ENCODE measurements at regions not wholly inside any gene's neighbourhood (a gene's known extent, or its start where the extent isn't known, plus 50 kb on each side); places are given as distances from the start of the nearest gene placed in this dataset.

DNA sequence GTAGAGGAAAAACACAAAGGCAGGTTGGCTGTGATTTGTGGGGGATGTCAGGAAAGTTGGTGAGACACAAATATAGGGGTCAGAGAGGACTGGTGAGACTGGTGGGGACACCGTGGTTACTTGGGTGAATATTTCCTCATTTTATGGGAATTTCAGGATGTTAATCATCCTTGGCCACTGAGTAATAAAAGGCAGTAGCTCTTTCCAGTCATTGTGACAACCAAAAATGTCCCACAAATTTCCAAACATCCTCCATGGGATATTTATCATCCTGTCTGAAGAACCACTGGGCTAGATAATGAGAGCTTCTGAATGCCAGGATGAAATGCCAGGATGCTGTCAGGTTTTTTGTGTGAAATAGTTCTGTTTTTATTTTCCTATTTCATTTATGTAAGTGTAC is 374.1 kb downstream of the CD109 start:
- Histone ChIP-seq H3K79me1 (ENCODE audit: low read length) (no peaks in the 10 kb centered on the region), H2AK5ac (ENCODE audit: low read length) (no peak overlapping the region), H3K23ac (ENCODE audit: low read length) (no peak overlapping the region), H3K9ac (ENCODE audit: low read length) (no peak overlapping the region), H3K79me2 (ENCODE audit: control insufficient read depth, insufficient read depth, low read length, poor library complexity) (no peaks in the 10 kb centered on the region), H4K12ac (ENCODE audit: low read depth, low read length) (no peak overlapping the region), H3K14ac (ENCODE audit: low read length) (no peak overlapping the region), H3K18ac (ENCODE audit: low read length) (no peak overlapping the region), H3K4ac (ENCODE audit: low read depth, low read length) (no peak overlapping the region), H2BK5ac (ENCODE audit: low read depth, low read length, poor library complexity) (no peak overlapping the region), H2BK12ac (ENCODE audit: low read length) (no peak overlapping the region), H3K27me3 (ENCODE audit: insufficient read depth, low read length) (no peaks in the 10 kb centered on the region), H3K4me1 (ENCODE audit: control insufficient read depth in 1 of 2, insufficient read depth in 2 of 2, low read length in 2 of 2) (no peaks in the 10 kb centered on the region), H3K27ac (ENCODE audit: low read depth, low read length) (no peak overlapping the region), H3K4me2 (ENCODE audit: low read length) (no peak overlapping the region), H3K4me3 (ENCODE audit: low read depth, low read length) (no peak overlapping the region), H3K36me3 (ENCODE audit: control insufficient read depth in 1 of 2, insufficient read depth in 2 of 2, low read length in 2 of 2) (no peaks in the 10 kb centered on the region), H4K91ac (ENCODE audit: low read depth, low read length) (no peak overlapping the region), H4K8ac (ENCODE audit: low read depth, low read length) (no peak overlapping the region), H3K9me3 (ENCODE audit: insufficient read depth, low read depth, low read length) (no peaks in the 10 kb centered on the region), H2AFZ (ENCODE audit: insufficient read depth, low read length, poor library complexity) (no peak overlapping the region), H2BK120ac (ENCODE audit: insufficient read depth, low read length, poor library complexity) (no peak overlapping the region)
- no CpG with 5 or more reads among the region's 1 CpG for WGBS (ENCODE audit: extremely low coverage, insufficient coverage, insufficient read length)
- DNase-seq, result no peak

DNA sequence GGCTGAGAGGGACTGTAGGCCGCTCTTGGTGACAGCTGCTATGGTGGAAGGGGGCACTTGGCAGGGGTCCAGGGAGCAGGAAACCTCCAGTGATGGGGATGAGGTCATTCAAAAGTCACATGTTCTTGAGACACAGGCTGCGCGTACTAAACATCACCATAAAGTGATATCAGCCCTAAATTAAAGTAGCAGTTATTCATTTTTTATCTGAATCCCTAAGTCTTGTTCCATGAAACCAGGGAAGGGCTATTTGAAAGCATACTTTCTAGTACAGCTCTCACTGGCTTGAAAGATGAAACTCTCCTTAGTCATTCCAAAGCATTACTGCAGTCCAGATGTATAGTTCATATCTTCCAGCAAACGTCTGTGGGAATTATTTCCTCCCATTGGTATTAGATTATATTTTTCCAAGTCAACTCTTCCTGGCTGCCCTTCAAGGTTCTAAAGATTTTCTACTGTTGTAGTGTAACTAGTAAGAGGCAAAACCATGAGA is 373.1 kb downstream of the CD109 start:
- peak overlapping the region; percentile 40 for H3K23ac ChIP-seq (ENCODE audit: low read length)
- no peak for DNase-seq
- H4K12ac ChIP-seq (ENCODE audit: low read depth, low read length), result no peak overlapping the region
- no peak overlapping the region for H3K14ac ChIP-seq (ENCODE audit: low read length)
- no peak overlapping the region for H2BK12ac ChIP-seq (ENCODE audit: low read length)
- H3K4me3 ChIP-seq (ENCODE audit: low read depth, low read length), result no peak overlapping the region
- no peak overlapping the region for H3K27ac ChIP-seq (ENCODE audit: low read depth, low read length)
- H2BK120ac ChIP-seq (ENCODE audit: insufficient read depth, low read length, poor library complexity), result no peak overlapping the region
- H3K18ac ChIP-seq (ENCODE audit: low read length), result no peak overlapping the region
- H3K9me3 ChIP-seq (ENCODE audit: insufficient read depth, low read depth, low read length), result no peaks in the 10 kb centered on the region
- no peak overlapping the region for H3K9ac ChIP-seq (ENCODE audit: low read length)
- H3K4me1 ChIP-seq (ENCODE audit: control insufficient read depth in 1 of 2, insufficient read depth in 2 of 2, low read length in 2 of 2), result no peaks in the 10 kb centered on the region
- no CpG with 5 or more reads among the region's 4 CpGs for WGBS (ENCODE audit: extremely low coverage, insufficient coverage, insufficient read length)
- H2AFZ ChIP-seq (ENCODE audit: insufficient read depth, low read length, poor library complexity), result no peak overlapping the region
- no peak overlapping the region for H3K4me2 ChIP-seq (ENCODE audit: low read length)
- H4K91ac ChIP-seq (ENCODE audit: low read depth, low read length), result no peak overlapping the region
- H3K36me3 ChIP-seq (ENCODE audit: control insufficient read depth in 1 of 2, insufficient read depth in 2 of 2, low read length in 2 of 2), result no peaks in the 10 kb centered on the region
- H3K79me2 ChIP-seq (ENCODE audit: control insufficient read depth, insufficient read depth, low read length, poor library complexity), result no peaks in the 10 kb centered on the region
- H2AK5ac ChIP-seq (ENCODE audit: low read length), result no peak overlapping the region
- no peaks in the 10 kb centered on the region for H3K79me1 ChIP-seq (ENCODE audit: low read length)
- no peak overlapping the region for H4K8ac ChIP-seq (ENCODE audit: low read depth, low read length)
- H3K27me3 ChIP-seq (ENCODE audit: insufficient read depth, low read length), result no peaks in the 10 kb centered on the region
- H2BK5ac ChIP-seq (ENCODE audit: low read depth, low read length, poor library complexity), result no peak overlapping the region
- H3K4ac ChIP-seq (ENCODE audit: low read depth, low read length), result no peak overlapping the region

DNA sequence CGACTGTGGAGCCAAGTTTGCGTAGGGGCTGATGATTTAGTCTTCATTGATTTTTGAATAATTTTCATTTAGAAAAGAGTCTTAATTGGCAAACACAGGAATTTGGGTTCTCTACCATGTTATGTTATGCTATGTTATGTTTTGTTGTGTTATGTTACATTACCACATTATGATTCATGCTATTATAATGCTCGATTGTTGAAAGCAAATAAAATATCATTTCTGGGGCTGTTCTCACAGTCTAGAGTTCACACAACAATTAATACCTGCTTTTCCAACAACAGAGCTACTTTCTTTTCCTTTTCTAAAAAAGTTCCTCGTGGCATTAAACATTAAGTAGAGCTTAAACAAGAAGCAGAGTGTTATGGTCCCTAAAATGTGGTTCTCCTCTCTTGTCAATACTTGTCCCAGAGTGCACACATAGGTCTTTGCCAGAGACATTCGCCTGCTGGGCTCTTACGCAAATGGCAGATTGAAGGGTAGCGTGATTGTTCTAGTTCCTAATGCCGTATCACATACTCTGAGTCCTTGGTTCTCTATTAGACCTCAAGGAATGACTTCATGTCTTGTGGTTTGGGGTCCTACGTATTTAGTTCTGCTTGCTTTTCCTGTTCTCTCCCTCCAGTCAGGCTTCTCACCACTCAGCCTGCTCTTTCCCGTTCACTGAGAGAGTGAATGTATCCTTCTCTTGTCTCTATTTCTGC is 370.3 kb downstream of the CD109 start:
- no peak overlapping the region for H2BK5ac ChIP-seq (ENCODE audit: low read depth, low read length, poor library complexity)
- WGBS (ENCODE audit: extremely low coverage, insufficient coverage, insufficient read length), result no CpG with 5 or more reads among the region's 10 CpGs
- no peak overlapping the region for H2BK120ac ChIP-seq (ENCODE audit: insufficient read depth, low read length, poor library complexity)

DNA sequence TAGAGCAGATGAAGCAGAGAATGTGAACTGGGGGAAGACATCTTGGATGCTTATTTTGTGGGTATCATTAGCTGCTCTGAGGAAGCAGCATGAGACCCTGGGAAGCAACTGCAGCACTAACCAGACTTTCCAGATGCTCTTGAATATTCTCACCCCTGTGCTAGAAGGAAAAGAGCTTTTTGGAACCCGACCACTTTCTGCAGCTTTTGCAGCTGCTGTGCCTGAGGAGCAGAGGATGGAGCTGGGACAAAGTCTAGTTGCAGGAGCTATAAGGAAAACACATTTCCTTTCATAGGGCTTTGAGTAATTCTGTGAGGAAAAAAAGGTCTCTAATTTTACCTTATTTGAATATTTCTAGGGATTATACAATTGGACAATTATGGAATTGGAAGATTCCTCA is 369.7 kb downstream of the CD109 start:
- no peak overlapping the region for H2BK12ac ChIP-seq (ENCODE audit: low read length)
- H2BK5ac ChIP-seq (ENCODE audit: low read depth, low read length, poor library complexity), result no peak overlapping the region
- H4K12ac ChIP-seq (ENCODE audit: low read depth, low read length), result no peak overlapping the region
- no peak for DNase-seq
- no peak overlapping the region for H3K4ac ChIP-seq (ENCODE audit: low read depth, low read length)
- no peaks in the 10 kb centered on the region for H3K79me1 ChIP-seq (ENCODE audit: low read length)
- H3K36me3 ChIP-seq (ENCODE audit: control insufficient read depth in 1 of 2, insufficient read depth in 2 of 2, low read length in 2 of 2), result no peaks in the 10 kb centered on the region
- no peak overlapping the region for H3K18ac ChIP-seq (ENCODE audit: low read length)
- H3K4me2 ChIP-seq (ENCODE audit: low read length), result no peak overlapping the region
- H3K4me1 ChIP-seq (ENCODE audit: control insufficient read depth in 1 of 2, insufficient read depth in 2 of 2, low read length in 2 of 2), result no peaks in the 10 kb centered on the region
- H3K4me3 ChIP-seq (ENCODE audit: low read depth, low read length), result no peak overlapping the region
- no peak overlapping the region for H4K91ac ChIP-seq (ENCODE audit: low read depth, low read length)
- no peaks in the 10 kb centered on the region for H3K79me2 ChIP-seq (ENCODE audit: control insufficient read depth, insufficient read depth, low read length, poor library complexity)
- no peak overlapping the region for H2BK120ac ChIP-seq (ENCODE audit: insufficient read depth, low read length, poor library complexity)
- H3K14ac ChIP-seq (ENCODE audit: low read length), result no peak overlapping the region
- no peak overlapping the region for H3K27ac ChIP-seq (ENCODE audit: low read depth, low read length)
- no peak overlapping the region for H2AFZ ChIP-seq (ENCODE audit: insufficient read depth, low read length, poor library complexity)
- no peak overlapping the region for H3K23ac ChIP-seq (ENCODE audit: low read length)
- H4K8ac ChIP-seq (ENCODE audit: low read depth, low read length), result no peak overlapping the region
- no peak overlapping the region for H3K9ac ChIP-seq (ENCODE audit: low read length)
- H3K9me3 ChIP-seq (ENCODE audit: insufficient read depth, low read depth, low read length), result no peaks in the 10 kb centered on the region
- H3K27me3 ChIP-seq (ENCODE audit: insufficient read depth, low read length), result no peaks in the 10 kb centered on the region
- H2AK5ac ChIP-seq (ENCODE audit: low read length), result no peak overlapping the region
- WGBS (ENCODE audit: extremely low coverage, insufficient coverage, insufficient read length), result no CpG with 5 or more reads among the region's 1 CpG

More for the DNA sequence above, 370.3 kb downstream of the CD109 start:
- Histone ChIP-seq H3K79me2 (ENCODE audit: control insufficient read depth, insufficient read depth, low read length, poor library complexity) (no peaks in the 10 kb centered on the region), H3K27ac (ENCODE audit: low read depth, low read length) (no peak overlapping the region), H3K27me3 (ENCODE audit: insufficient read depth, low read length) (no peaks in the 10 kb centered on the region), H4K91ac (ENCODE audit: low read depth, low read length) (no peak overlapping the region), H2AK5ac (ENCODE audit: low read length) (no peak overlapping the region), H2BK12ac (ENCODE audit: low read length) (no peak overlapping the region), H4K8ac (ENCODE audit: low read depth, low read length) (no peak overlapping the region), H4K12ac (ENCODE audit: low read depth, low read length) (no peak overlapping the region), H3K4me3 (ENCODE audit: low read depth, low read length) (no peak overlapping the region), H3K36me3 (ENCODE audit: control insufficient read depth in 1 of 2, insufficient read depth in 2 of 2, low read length in 2 of 2) (no peaks in the 10 kb centered on the region), H2AFZ (ENCODE audit: insufficient read depth, low read length, poor library complexity) (no peak overlapping the region), H3K4ac (ENCODE audit: low read depth, low read length) (no peak overlapping the region), H3K9ac (ENCODE audit: low read length) (peak overlapping the region; percentile 12), H3K79me1 (ENCODE audit: low read length) (no peaks in the 10 kb centered on the region), H3K4me2 (ENCODE audit: low read length) (no peak overlapping the region), H3K18ac (ENCODE audit: low read length) (no peak overlapping the region), H3K4me1 (ENCODE audit: control insufficient read depth in 1 of 2, insufficient read depth in 2 of 2, low read length in 2 of 2) (no peaks in the 10 kb centered on the region), H3K9me3 (ENCODE audit: insufficient read depth, low read depth, low read length) (no peaks in the 10 kb centered on the region), H3K14ac (ENCODE audit: low read length) (no peak overlapping the region), H3K23ac (ENCODE audit: low read length) (no peak overlapping the region)
- no peak for DNase-seq
